ENCODE measurements at regions not wholly inside any gene's neighbourhood (a gene's known extent, or its start where the extent isn't known, plus 50 kb on each side); places are given as distances from the start of the nearest gene placed in this dataset.

- Mint-ChIP-seq H3K4me1 (no peaks in the 10 kb centered on the region), H3K27me3 (peaks cover 0 to 5% of the 10 kb centered on the region in 2 donors), H3K36me3 (no peaks in the 10 kb centered on the region), H3K4me3 (no peak overlapping the region), H3K27ac (no peak overlapping the region), H3K9me3 (no peaks in the 10 kb centered on the region)
- Histone ChIP-seq H3K4me3 (ENCODE audit: control insufficient read depth in 1 of 2, extremely low read depth in 1 of 2, low read length in 1 of 2) (no peak overlapping the region), H3K27ac (ENCODE audit: low read length) (no peak overlapping the region), H3K4me1 (ENCODE audit: control insufficient read depth in 1 of 2, extremely low read depth in 1 of 2, insufficient read depth in 2 of 2, low read length in 2 of 2) (no peaks in the 10 kb centered on the region), H3K36me3 (ENCODE audit: control insufficient read depth in 2 of 2, extremely low read depth in 1 of 2, insufficient read depth in 1 of 2, low read length in 1 of 2) (no peaks in the 10 kb centered on the region), H3K27me3 (replicated peaks in 1 of 2; ENCODE audit: control insufficient read depth in 2 of 2, extremely low read depth in 1 of 2, insufficient read depth in 2 of 2, low read length in 1 of 2) (peaks cover 0 to 3% of the 10 kb centered on the region in 2 experiments), H3K9me3 (no peaks in the 10 kb centered on the region)
- CTCF ChIA-PET, result no interaction called here
- WGBS (ENCODE audit: insufficient coverage), result no CpG with 5 or more reads among the region's 2 CpGs
- DNase-seq, result no peak
- ATAC-seq (replicated peaks in 1 of 4), result no peak
- POLR2A ChIA-PET, result no interaction called here
Observed at GRCh38 chr5:174275959-174276358, 230.5 kb downstream of the NSG2 start.

- Histone ChIP-seq H3K27ac (ENCODE audit: low read length) (no peak overlapping the region), H3K27me3 (replicated peaks in 1 of 2; ENCODE audit: control insufficient read depth in 2 of 2, extremely low read depth in 1 of 2, insufficient read depth in 2 of 2, low read length in 1 of 2) (peaks cover 0 to 6% of the 10 kb centered on the region in 2 experiments), H3K4me1 (ENCODE audit: control insufficient read depth in 1 of 2, extremely low read depth in 1 of 2, insufficient read depth in 2 of 2, low read length in 2 of 2) (no peaks in the 10 kb centered on the region), H3K4me3 (ENCODE audit: control insufficient read depth in 1 of 2, extremely low read depth in 1 of 2, low read length in 1 of 2) (no peak overlapping the region), H3K36me3 (ENCODE audit: control insufficient read depth in 2 of 2, extremely low read depth in 1 of 2, insufficient read depth in 1 of 2, low read length in 1 of 2) (no peaks in the 10 kb centered on the region), H3K9me3 (no peaks in the 10 kb centered on the region)
- no peak for ATAC-seq (replicated peaks in 1 of 4)
- CTCF ChIA-PET, result no interaction called here
- Mint-ChIP-seq H3K27me3 (peaks cover 0 to 12% of the 10 kb centered on the region in 2 donors), H3K27ac (no peak overlapping the region), H3K4me1 (no peaks in the 10 kb centered on the region), H3K9me3 (no peaks in the 10 kb centered on the region), H3K4me3 (no peak overlapping the region), H3K36me3 (no peaks in the 10 kb centered on the region)
- DNase-seq, result no peak
- WGBS (ENCODE audit: insufficient coverage), result 47% methylated on average over 2 of the region's 4 CpGs
- POLR2A ChIA-PET, result no interaction called here
Observed at GRCh38 chr5:174281089-174281760, 235.7 kb downstream of the NSG2 start.

GRCh38 chr5:174281855-174282254 is 236.3 kb downstream of the NSG2 start:
- no peak overlapping the region for H3K4me3 ChIP-seq (ENCODE audit: control insufficient read depth in 1 of 2, extremely low read depth in 1 of 2, low read length in 1 of 2)
- Mint-ChIP-seq H3K36me3 (no peaks in the 10 kb centered on the region), H3K4me3 (no peak overlapping the region), H3K4me1 (no peaks in the 10 kb centered on the region), H3K27me3 (peaks cover 0 to 12% of the 10 kb centered on the region in 2 donors), H3K9me3 (no peaks in the 10 kb centered on the region), H3K27ac (no peak overlapping the region)
- H3K9me3 ChIP-seq, result no peaks in the 10 kb centered on the region
- ATAC-seq (replicated peaks in 1 of 4) (no peak), DNase-seq (no peak)
- POLR2A ChIA-PET, result no interaction called here
- no CpG with 5 or more reads among the region's 5 CpGs for WGBS (ENCODE audit: insufficient coverage)
- CTCF ChIA-PET, result no interaction called here
- H3K27ac ChIP-seq (ENCODE audit: low read length), result no peak overlapping the region
- no peaks in the 10 kb centered on the region for H3K4me1 ChIP-seq (ENCODE audit: control insufficient read depth in 1 of 2, extremely low read depth in 1 of 2, insufficient read depth in 2 of 2, low read length in 2 of 2)
- no peaks in the 10 kb centered on the region for H3K36me3 ChIP-seq (ENCODE audit: control insufficient read depth in 2 of 2, extremely low read depth in 1 of 2, insufficient read depth in 1 of 2, low read length in 1 of 2)
- peaks cover 0 to 6% of the 10 kb centered on the region in 2 experiments for H3K27me3 ChIP-seq (replicated peaks in 1 of 2; ENCODE audit: control insufficient read depth in 2 of 2, extremely low read depth in 1 of 2, insufficient read depth in 2 of 2, low read length in 1 of 2)

GRCh38 chr5:174282391-174282790 is 236.9 kb downstream of the NSG2 start:
- no peak for ATAC-seq (replicated peaks in 1 of 4)
- Mint-ChIP-seq H3K4me1 (no peaks in the 10 kb centered on the region), H3K27ac (no peak overlapping the region), H3K4me3 (no peak overlapping the region), H3K27me3 (peaks cover 0 to 12% of the 10 kb centered on the region in 2 donors), H3K36me3 (no peaks in the 10 kb centered on the region), H3K9me3 (no peaks in the 10 kb centered on the region)
- no peaks in the 10 kb centered on the region for H3K4me1 ChIP-seq (ENCODE audit: control insufficient read depth in 1 of 2, extremely low read depth in 1 of 2, insufficient read depth in 2 of 2, low read length in 2 of 2)
- H3K36me3 ChIP-seq (ENCODE audit: control insufficient read depth in 2 of 2, extremely low read depth in 1 of 2, insufficient read depth in 1 of 2, low read length in 1 of 2), result no peaks in the 10 kb centered on the region
- no peak overlapping the region for H3K4me3 ChIP-seq (ENCODE audit: control insufficient read depth in 1 of 2, extremely low read depth in 1 of 2, low read length in 1 of 2)
- no peak for DNase-seq
- WGBS (ENCODE audit: insufficient coverage), result 72% methylated on average over 4 of the region's 5 CpGs
- H3K27ac ChIP-seq (ENCODE audit: low read length), result no peak overlapping the region
- H3K9me3 ChIP-seq, result no peaks in the 10 kb centered on the region
- peaks cover 0 to 6% of the 10 kb centered on the region in 2 experiments for H3K27me3 ChIP-seq (replicated peaks in 1 of 2; ENCODE audit: control insufficient read depth in 2 of 2, extremely low read depth in 1 of 2, insufficient read depth in 2 of 2, low read length in 1 of 2)
- ChIA-PET POLR2A (no interaction called here), CTCF (no interaction called here)

- H3K27ac ChIP-seq (ENCODE audit: low read length), result no peak overlapping the region
- WGBS (ENCODE audit: insufficient coverage), result 90% methylated on average over 3 of the region's 9 CpGs
- Mint-ChIP-seq H3K36me3 (no peaks in the 10 kb centered on the region), H3K27me3 (peaks cover 0 to 12% of the 10 kb centered on the region in 2 donors), H3K4me3 (no peak overlapping the region), H3K27ac (no peak overlapping the region), H3K9me3 (no peaks in the 10 kb centered on the region), H3K4me1 (no peaks in the 10 kb centered on the region)
- no peaks in the 10 kb centered on the region for H3K4me1 ChIP-seq (ENCODE audit: control insufficient read depth in 1 of 2, extremely low read depth in 1 of 2, insufficient read depth in 2 of 2, low read length in 2 of 2)
- CTCF ChIA-PET, result no interaction called here
- no peak overlapping the region for H3K4me3 ChIP-seq (ENCODE audit: control insufficient read depth in 1 of 2, extremely low read depth in 1 of 2, low read length in 1 of 2)
- H3K36me3 ChIP-seq (ENCODE audit: control insufficient read depth in 2 of 2, extremely low read depth in 1 of 2, insufficient read depth in 1 of 2, low read length in 1 of 2), result no peaks in the 10 kb centered on the region
- DNase-seq (no peak), ATAC-seq (replicated peaks in 1 of 4) (no peak)
- POLR2A ChIA-PET, result no interaction called here
- peaks cover 0 to 6% of the 10 kb centered on the region in 2 experiments for H3K27me3 ChIP-seq (replicated peaks in 1 of 2; ENCODE audit: control insufficient read depth in 2 of 2, extremely low read depth in 1 of 2, insufficient read depth in 2 of 2, low read length in 1 of 2)
- no peaks in the 10 kb centered on the region for H3K9me3 ChIP-seq
Observed at GRCh38 chr5:174283211-174284005, 237.9 kb downstream of the NSG2 start.

- H3K9me3 Mint-ChIP-seq, result peaks cover 0 to 2% (median 0%) of the 10 kb centered on the region in 3 donors
- H3K27ac Mint-ChIP-seq, result no peak overlapping the region
- CTCF ChIA-PET, result no interaction called here
- Histone ChIP-seq H3K36me3 (ENCODE audit: control insufficient read depth in 2 of 2, extremely low read depth in 1 of 2, insufficient read depth in 1 of 2, low read length in 1 of 2) (no peaks in the 10 kb centered on the region), H3K9me3 (no peaks in the 10 kb centered on the region), H3K4me1 (ENCODE audit: control insufficient read depth in 1 of 2, extremely low read depth in 1 of 2, insufficient read depth in 2 of 2, low read length in 2 of 2) (no peaks in the 10 kb centered on the region), H3K4me3 (ENCODE audit: control insufficient read depth in 1 of 2, extremely low read depth in 1 of 2, low read length in 1 of 2) (no peak overlapping the region), H3K27ac (ENCODE audit: low read length) (no peak overlapping the region), H3K27me3 (replicated peaks in 1 of 2; ENCODE audit: control insufficient read depth in 2 of 2, extremely low read depth in 1 of 2, insufficient read depth in 2 of 2, low read length in 1 of 2) (peaks cover 0 to 3% of the 10 kb centered on the region in 2 experiments)
- H3K27me3 Mint-ChIP-seq, result peaks cover 0 to 12% of the 10 kb centered on the region in 2 donors
- ATAC-seq (replicated peaks in 1 of 4), result no peak
- 22% methylated on average over 2 of the region's 5 CpGs for WGBS (ENCODE audit: insufficient coverage)
- no peaks in the 10 kb centered on the region for H3K4me1 Mint-ChIP-seq
- DNase-seq, result no peak
- POLR2A ChIA-PET, result no interaction called here
- H3K4me3 Mint-ChIP-seq, result no peak overlapping the region
- no peaks in the 10 kb centered on the region for H3K36me3 Mint-ChIP-seq
Observed at GRCh38 chr5:174284873-174285272, 239.4 kb downstream of the NSG2 start.

Measured in T-cell (primary cell).